Activated naive CD4-positive, alpha-beta T cell treated with anti-CD3 and anti-CD28 coated beads, Interleukin-2, amount 50 U/mL, for 72 hours (primary cell): ENCODE measurements at regions not wholly inside any gene's neighbourhood (a gene's known extent, or its start where the extent isn't known, plus 50 kb on each side); places are given as distances from the start of the nearest gene placed in this dataset.
"Not testable (repeated sequence)": the region's sequence is repeated elsewhere in the genome, so short reads cannot be mapped to it uniquely, and the experiment has no call there.

ENCODE experiments used
- ATAC-seq, 2 donors: fragments of 150-1000 bp; cut with Tn5 transposase; 2 replicates each; pipeline ENCODE4 v1.10.0; 2021; ENCODE audit warnings: mild to moderate bottlenecking in 2 of 2, moderate library complexity in 2 of 2
- DNase-seq, 2 donors: peaks; one replicate each; pipeline ENCODE4 v3.0.0; 2021 to 2022; ENCODE audit warnings: low spot score in 2 of 2
- H3K27ac Mint-ChIP-seq, 2 donors: one replicate each; pipeline ENCODE4 v1.8.0; 2022; ENCODE audit warnings: mild to moderate bottlenecking in 2 of 2, mixed read lengths in 2 of 2
- H3K36me3 Mint-ChIP-seq, 2 donors: one replicate each; pipeline ENCODE4 v1.8.0; 2022; ENCODE audit warnings: mixed read lengths in 2 of 2
- H3K9me3 Mint-ChIP-seq, 2 donors: one replicate each; pipeline ENCODE4 v1.8.0; 2022; ENCODE audit warnings: mixed read lengths in 2 of 2

DNA sequence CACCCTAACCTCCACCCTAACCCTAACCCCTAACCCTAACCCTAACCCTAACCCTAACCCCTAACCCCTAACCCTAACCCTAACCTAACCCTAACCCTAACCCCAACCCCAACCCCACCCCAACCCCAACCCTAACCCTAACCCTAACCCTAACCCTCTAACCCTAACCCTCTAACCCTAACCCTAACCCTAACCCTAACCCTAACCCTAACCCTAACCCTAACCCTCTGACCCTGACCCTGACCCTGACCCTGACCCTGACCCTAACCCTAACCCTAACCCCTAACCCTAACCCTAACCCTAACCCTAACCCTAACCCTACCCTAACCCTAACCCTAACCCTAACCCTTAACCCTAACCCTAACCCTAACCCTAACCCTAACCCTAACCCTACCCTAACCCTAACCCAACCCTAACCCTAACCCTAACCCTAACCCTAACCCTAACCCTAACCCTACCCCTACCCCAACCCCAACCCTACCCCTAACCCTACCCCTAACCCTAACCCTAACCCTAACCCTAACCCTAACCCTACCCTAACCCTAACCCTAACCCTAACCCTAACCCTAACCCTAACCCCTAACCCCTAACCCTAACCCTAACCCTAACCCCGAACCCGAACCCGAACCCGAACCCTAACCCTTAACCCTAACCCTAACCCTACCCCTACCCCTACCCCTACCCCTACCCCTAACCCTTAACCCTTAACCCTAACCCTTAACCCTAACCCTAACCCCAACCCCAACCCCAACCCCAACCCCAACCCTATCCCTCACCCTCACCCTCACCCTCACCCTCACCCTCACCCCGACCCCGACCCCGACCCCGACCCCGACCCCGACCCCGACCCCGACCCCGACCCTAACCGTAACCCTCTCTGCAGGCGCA, 186.2 kb upstream of the CHL1 start:
- H3K36me3 Mint-ChIP-seq, DNase-seq, H3K27ac Mint-ChIP-seq, H3K9me3 Mint-ChIP-seq: not testable (repeated sequence)
- ATAC-seq: peak in 1 of 2 donors; percentile 18

DNA sequence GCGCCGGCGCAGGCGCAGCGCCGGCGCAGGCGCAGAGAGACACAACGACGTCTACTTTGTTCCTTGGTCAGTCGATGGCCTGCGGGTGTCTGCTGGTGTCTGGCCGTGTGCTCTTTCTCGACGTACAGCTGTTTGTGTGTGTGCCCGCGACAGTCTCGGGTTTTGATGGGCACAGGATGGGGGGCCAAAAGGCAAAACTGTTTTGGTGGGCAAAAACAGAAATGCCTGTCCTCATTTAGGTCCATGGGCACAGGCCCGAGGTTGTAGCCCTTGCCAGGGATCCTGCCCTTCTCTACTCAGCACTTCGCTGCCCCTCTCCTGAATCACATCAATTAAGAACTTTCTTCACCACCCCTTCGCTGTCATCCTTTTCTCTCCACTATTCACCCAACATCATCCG, 184.8 kb upstream of the CHL1 start:
- Mint-ChIP-seq H3K9me3 (peaks cover 6 to 11% of the 10 kb centered on the region in 2 donors), H3K36me3 (peaks cover 6 to 7% of the 10 kb centered on the region in 2 donors), H3K27ac (peak overlapping the region in 1 of 2 donors; percentile 70)
- DNase-seq: peak in 1 of 2 donors; percentile 3
- ATAC-seq: peak; percentile 18 to 64

GRCh38 chr3:14652-15051, 181.9 kb upstream of the CHL1 start:
- H3K36me3 Mint-ChIP-seq: peaks cover 6 to 7% of the 10 kb centered on the region in 2 donors
- no peak for DNase-seq
- H3K27ac Mint-ChIP-seq: no peak overlapping the region
- no peak for ATAC-seq
- peaks cover 6 to 11% of the 10 kb centered on the region in 2 donors for H3K9me3 Mint-ChIP-seq

GRCh38 chr3:16366-16765, 180.2 kb upstream of the CHL1 start:
- peaks cover 6 to 7% of the 10 kb centered on the region in 2 donors for H3K36me3 Mint-ChIP-seq
- ATAC-seq (no peak), DNase-seq (no peak)
- peaks cover 6 to 11% of the 10 kb centered on the region in 2 donors for H3K9me3 Mint-ChIP-seq
- no peak overlapping the region for H3K27ac Mint-ChIP-seq

DNA sequence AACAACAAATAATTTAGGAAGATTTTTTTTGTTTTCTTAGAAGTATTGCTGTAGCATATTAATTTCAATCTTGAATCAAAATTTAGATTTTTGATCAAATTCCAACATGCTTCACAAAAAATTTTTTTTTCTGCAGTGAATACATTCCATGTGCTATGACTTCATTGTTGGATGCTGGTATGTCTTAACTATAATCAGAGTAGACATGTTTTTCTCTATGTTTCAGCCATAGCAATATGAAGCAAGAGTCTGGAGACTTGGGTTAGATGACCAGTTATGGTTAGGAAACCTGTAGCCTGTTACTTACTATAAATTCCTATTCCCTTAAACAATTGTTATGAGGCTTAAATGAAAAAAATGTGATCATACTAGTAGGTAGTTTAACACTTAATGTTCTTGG, 176.1 kb upstream of the CHL1 start:
- no peak for ATAC-seq

DNA sequence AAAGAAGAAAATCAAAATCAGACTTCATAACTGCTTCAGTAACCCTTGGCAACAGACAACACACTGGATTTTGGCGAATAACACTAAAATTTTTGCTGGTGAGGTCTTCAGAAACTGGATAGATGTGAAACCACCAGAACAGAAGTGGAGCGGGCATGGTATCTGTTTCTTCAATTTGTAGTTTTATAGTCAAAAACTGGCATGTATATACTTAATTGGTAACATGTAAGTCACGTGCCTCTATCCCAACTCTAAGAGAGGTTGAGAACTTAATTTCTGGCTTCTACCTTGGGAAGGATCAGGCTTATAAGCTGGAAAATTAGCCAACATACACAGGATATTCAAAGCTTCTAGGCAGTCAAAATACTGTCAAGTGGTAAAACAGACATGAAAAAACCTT, 172.6 kb upstream of the CHL1 start:
- Mint-ChIP-seq H3K36me3 (no peaks in the 10 kb centered on the region), H3K9me3 (peaks cover 0 to 2% of the 10 kb centered on the region in 2 donors), H3K27ac (no peak overlapping the region)
- ATAC-seq (no peak), DNase-seq (no peak)

More for the DNA sequence above, 176.1 kb upstream of the CHL1 start:
- no peak for DNase-seq
- peaks cover 0 to 6% of the 10 kb centered on the region in 2 donors for H3K9me3 Mint-ChIP-seq
- H3K36me3 Mint-ChIP-seq: peaks cover 0 to 6% of the 10 kb centered on the region in 2 donors
- no peak overlapping the region for H3K27ac Mint-ChIP-seq

GRCh38 chr3:25056-25455, 171.5 kb upstream of the CHL1 start:
- no peak for ATAC-seq
- no peak overlapping the region for H3K27ac Mint-ChIP-seq
- H3K36me3 Mint-ChIP-seq: no peaks in the 10 kb centered on the region

GRCh38 chr3:35985-36384, 160.6 kb upstream of the CHL1 start:
- not testable (repeated sequence) for H3K27ac Mint-ChIP-seq, ATAC-seq, H3K9me3 Mint-ChIP-seq

More at GRCh38 chr3:25056-25455, 171.5 kb upstream of the CHL1 start:
- no peak for DNase-seq
- peaks cover 5 to 10% of the 10 kb centered on the region in 2 donors for H3K9me3 Mint-ChIP-seq

GRCh38 chr3:42871-43744, 153.5 kb upstream of the CHL1 start:
- not testable (repeated sequence) for H3K9me3 Mint-ChIP-seq, H3K36me3 Mint-ChIP-seq, DNase-seq, ATAC-seq, H3K27ac Mint-ChIP-seq

More at GRCh38 chr3:35985-36384, 160.6 kb upstream of the CHL1 start:
- not testable (repeated sequence) for DNase-seq, H3K36me3 Mint-ChIP-seq

- H3K9me3 Mint-ChIP-seq: peaks cover 0 to 4% of the 10 kb centered on the region in 2 donors
- H3K36me3 Mint-ChIP-seq: no peaks in the 10 kb centered on the region
- ATAC-seq: no peak
- no peak for DNase-seq
- no peak overlapping the region for H3K27ac Mint-ChIP-seq
These were observed 152.4 kb upstream of the CHL1 start for GRCh38 chr3:44028-44676.

- not testable (repeated sequence) for ATAC-seq, H3K36me3 Mint-ChIP-seq, H3K27ac Mint-ChIP-seq, DNase-seq, H3K9me3 Mint-ChIP-seq
These were observed 151.6 kb upstream of the CHL1 start for GRCh38 chr3:44941-45340.

- H3K27ac Mint-ChIP-seq: no peak overlapping the region
- no peak for ATAC-seq
- peaks cover 0 to 2% of the 10 kb centered on the region in 2 donors for H3K36me3 Mint-ChIP-seq
- no peak for DNase-seq
- peaks cover 0 to 4% of the 10 kb centered on the region in 2 donors for H3K9me3 Mint-ChIP-seq
These were observed 150.0 kb upstream of the CHL1 start for GRCh38 chr3:46576-46975.

- not testable (repeated sequence) for DNase-seq, H3K36me3 Mint-ChIP-seq, H3K27ac Mint-ChIP-seq, H3K9me3 Mint-ChIP-seq, ATAC-seq
These were observed 143.1 kb upstream of the CHL1 start for GRCh38 chr3:53441-53840.

GRCh38 chr3:54240-54639, 142.3 kb upstream of the CHL1 start:
- Mint-ChIP-seq H3K27ac (no peak overlapping the region), H3K36me3 (peaks cover 0 to 4% of the 10 kb centered on the region in 2 donors), H3K9me3 (peaks cover 0 to 3% of the 10 kb centered on the region in 2 donors)
- ATAC-seq (no peak), DNase-seq (no peak)

GRCh38 chr3:56672-57071, 139.9 kb upstream of the CHL1 start:
- H3K27ac Mint-ChIP-seq: no peak overlapping the region
- ATAC-seq (no peak), DNase-seq (no peak)
- peaks cover 0 to 3% of the 10 kb centered on the region in 2 donors for H3K9me3 Mint-ChIP-seq
- H3K36me3 Mint-ChIP-seq: peaks cover 0 to 1% of the 10 kb centered on the region in 2 donors

DNA sequence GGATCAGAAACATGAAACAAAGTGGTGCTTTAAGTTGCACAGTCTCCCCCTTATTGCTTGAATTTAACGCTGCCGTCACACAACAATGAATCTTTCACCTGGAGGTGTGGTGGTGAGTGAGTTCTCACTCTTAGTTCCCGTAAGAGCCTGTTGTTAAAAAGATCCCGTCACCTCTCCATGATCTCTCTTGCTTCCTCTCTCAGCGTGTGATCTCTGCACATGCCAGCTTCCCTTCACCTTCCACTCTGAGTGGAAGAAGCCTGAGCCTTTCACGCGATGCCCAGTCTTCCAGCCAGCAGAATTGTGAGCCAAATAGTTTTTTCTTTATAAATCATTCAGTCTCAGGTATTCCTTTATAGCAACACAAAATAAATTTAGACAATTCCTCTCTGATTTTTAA, 136.7 kb upstream of the CHL1 start:
- ATAC-seq (no peak), DNase-seq (no peak)
- peak overlapping the region in 1 of 2 donors; percentile 9 for H3K27ac Mint-ChIP-seq
- H3K9me3 Mint-ChIP-seq: no peaks in the 10 kb centered on the region
- H3K36me3 Mint-ChIP-seq: no peaks in the 10 kb centered on the region
